GM23338 (cell line): ENCODE measurements at regions not wholly inside any gene's neighbourhood (a gene's known extent, or its start where the extent isn't known, plus 50 kb on each side); places are given as distances from the start of the nearest gene placed in this dataset.

Source experiments
- CREB1 ChIP-seq: fragments of 250-450 bp; sonication (Bioruptor Pico); IDR thresholded peaks from 2 replicates; pipeline ENCODE4 v1.5.0; 2020; ENCODE audit warnings: low read depth, mild to moderate bottlenecking, moderate library complexity
- CTCF ChIP-seq, 2 experiments: fragments of 200-600 bp in 1 of 2; sonication (generic) in 1 of 2; conservative IDR thresholded peaks; 2 replicates each; pipeline versions ENCODE4 v1.5.1 to v1.6.1; 2016 to 2017; ENCODE audit warnings: antibody characterized with exemption in 2 of 2, low read depth in 2 of 2, mild to moderate bottlenecking in 2 of 2, moderate library complexity in 1 of 2
- ETS1 ChIP-seq: IDR thresholded peaks from 2 replicates; pipeline ENCODE4 v1.6.1; 2016; ENCODE audit warnings: antibody characterized with exemption
- EZH2 ChIP-seq: fragments of 200-600 bp; sonication (generic); IDR thresholded peaks from one replicate; pipeline ENCODE4 v1.8.0; 2017; ENCODE audit warnings: antibody characterized with exemption, mild to moderate bottlenecking, low read depth; ENCODE audit not compliant: unreplicated experiment
- EZH2phosphoT487 ChIP-seq: fragments of 200-600 bp; sonication (generic); IDR thresholded peaks from one replicate; pipeline ENCODE4 v1.8.1; 2018; ENCODE audit warnings: antibody characterized with exemption; ENCODE audit not compliant: unreplicated experiment
- JUNB ChIP-seq: IDR thresholded peaks from one replicate; pipeline ENCODE4 v1.6.1; 2016; ENCODE audit warnings: antibody characterized with exemption; ENCODE audit not compliant: unreplicated experiment
- NANOG ChIP-seq: IDR thresholded peaks from 2 replicates; pipeline ENCODE4 v1.6.1; 2016; ENCODE audit warnings: antibody characterized with exemption, borderline replicate concordance
- POLR2AphosphoS5 ChIP-seq: IDR thresholded peaks from 2 replicates; pipeline ENCODE4 v1.6.1; 2016; ENCODE audit warnings: antibody characterized with exemption, low read depth
- REST ChIP-seq: IDR thresholded peaks from one replicate; pipeline ENCODE4 v1.6.1; 2018; ENCODE audit warnings: antibody characterized with exemption; ENCODE audit not compliant: unreplicated experiment
- STAT1 ChIP-seq: IDR thresholded peaks from one replicate; pipeline ENCODE4 v1.6.1; 2016; ENCODE audit warnings: antibody characterized with exemption; ENCODE audit not compliant: unreplicated experiment
- ZNF114 ChIP-seq: fragments of 250-450 bp; sonication (Bioruptor Pico); IDR thresholded peaks from 2 replicates; pipeline ENCODE4 v1.5.0; 2020; ENCODE audit warnings: mild to moderate bottlenecking, moderate library complexity
- ZNF331 ChIP-seq: fragments of 250-450 bp; sonication (Bioruptor Pico); IDR thresholded peaks from 2 replicates; pipeline ENCODE4 v1.5.0; 2020; ENCODE audit warnings: low read depth, mild to moderate bottlenecking, moderate library complexity

GRCh38 chr10:6336016-6336415, 133.3 kb downstream of the PFKFB3 start:
- TF ChIP-seq CTCF (conservative IDR thresholded peaks at IDR 0.05; ENCODE audit: low read depth in 2 of 2) (no peak), EZH2 (no peak), JUNB (no peak), POLR2AphosphoS5 (no peak), EZH2phosphoT487 (no peak), REST (no peak), ZNF114 (CRISPR knock-in tag) (no peak), ZNF331 (no peak), ETS1 (no peak), CREB1 (CRISPR knock-in tag) (no peak), NANOG (no peak), STAT1 (no peak)
